ENCODE measurements at regions not wholly inside any gene's neighbourhood (a gene's known extent, or its start where the extent isn't known, plus 50 kb on each side); places are given as distances from the start of the nearest gene placed in this dataset.

DNA sequence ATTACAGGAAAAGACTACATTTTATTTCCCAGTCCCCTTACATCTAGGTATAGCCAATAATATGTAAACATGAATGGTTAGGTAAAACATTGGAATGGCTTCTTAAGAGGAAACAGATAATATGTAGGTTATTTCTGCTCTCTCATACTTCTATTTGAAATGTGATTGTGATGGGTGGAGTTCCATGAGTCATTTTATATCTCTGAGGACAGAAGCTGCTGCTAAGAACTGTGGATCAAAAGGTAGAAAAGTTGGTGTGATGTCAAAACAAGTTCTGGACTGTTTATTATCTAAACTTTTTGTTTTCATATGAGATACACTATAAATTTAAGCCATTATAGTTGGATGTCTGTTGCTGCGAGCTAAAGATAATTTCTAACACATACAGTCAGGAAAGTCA is 799.4 kb upstream of the TENM4 start:
- Mint-ChIP-seq H3K4me1 (no peaks in the 10 kb centered on the region), H3K27me3 (no peaks in the 10 kb centered on the region), H3K36me3 (no peaks in the 10 kb centered on the region), H3K27ac (no peak overlapping the region), H3K9me3 (peaks cover 11% of the 10 kb centered on the region), H3K4me3 (no peak overlapping the region)
- DNase-seq (no peak), ATAC-seq (ENCODE audit: low read depth) (no peak)
- POLR2A ChIA-PET = no interaction called here

DNA sequence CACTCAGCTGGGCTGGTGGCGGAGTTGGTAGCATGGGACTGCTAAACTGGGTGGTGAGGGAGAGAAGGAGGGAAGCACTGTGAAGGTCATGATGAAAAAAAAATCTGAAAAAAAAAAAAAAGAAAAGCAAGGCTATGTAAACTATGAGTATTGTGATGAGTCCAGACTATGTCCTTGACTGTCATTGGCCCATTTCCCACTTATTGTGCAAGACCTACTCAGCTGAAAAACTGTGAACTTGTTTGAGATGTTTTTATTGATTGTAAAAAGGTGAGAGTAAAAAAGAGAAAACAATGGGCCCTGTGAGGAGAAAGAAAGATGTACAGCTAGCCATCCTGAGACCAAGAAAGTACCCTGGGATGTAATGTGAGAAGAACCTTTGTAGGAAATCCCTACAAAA is 798.4 kb upstream of the TENM4 start:
- no peaks in the 10 kb centered on the region for H3K36me3 Mint-ChIP-seq
- H3K9me3 Mint-ChIP-seq = peaks cover 17% of the 10 kb centered on the region
- no peak overlapping the region for H3K27ac Mint-ChIP-seq
- H3K4me1 Mint-ChIP-seq = no peaks in the 10 kb centered on the region
- DNase-seq = no peak
- POLR2A ChIA-PET = no interaction called here
- H3K4me3 Mint-ChIP-seq = no peak overlapping the region
- no peak for ATAC-seq (ENCODE audit: low read depth)
- H3K27me3 Mint-ChIP-seq = no peaks in the 10 kb centered on the region

DNA sequence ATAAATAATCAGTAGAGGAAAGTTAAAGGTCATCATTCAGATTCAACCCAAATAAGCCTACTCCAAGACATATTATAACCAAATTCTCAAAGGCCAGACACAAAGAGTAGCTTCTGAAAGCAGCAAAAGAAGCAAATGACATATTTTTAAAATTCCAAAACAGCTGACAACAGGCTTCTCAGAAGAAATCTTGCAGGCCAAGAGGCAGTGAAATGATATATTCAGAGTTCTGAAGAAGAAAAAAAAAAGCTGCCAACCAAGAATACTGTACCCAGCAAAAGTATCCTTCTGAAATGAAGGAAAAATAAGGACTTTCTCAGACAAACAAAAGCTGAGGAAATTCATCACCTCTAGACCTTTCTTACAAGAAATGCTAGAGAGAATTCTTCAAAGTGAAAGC is 787.1 kb upstream of the TENM4 start:
- Mint-ChIP-seq H3K27ac (no peak overlapping the region), H3K36me3 (no peaks in the 10 kb centered on the region), H3K4me3 (no peak overlapping the region), H3K27me3 (no peaks in the 10 kb centered on the region), H3K9me3 (peaks cover 10% of the 10 kb centered on the region), H3K4me1 (no peaks in the 10 kb centered on the region)
- ATAC-seq (ENCODE audit: low read depth) (no peak), DNase-seq (no peak)
- POLR2A ChIA-PET = no interaction called here

DNA sequence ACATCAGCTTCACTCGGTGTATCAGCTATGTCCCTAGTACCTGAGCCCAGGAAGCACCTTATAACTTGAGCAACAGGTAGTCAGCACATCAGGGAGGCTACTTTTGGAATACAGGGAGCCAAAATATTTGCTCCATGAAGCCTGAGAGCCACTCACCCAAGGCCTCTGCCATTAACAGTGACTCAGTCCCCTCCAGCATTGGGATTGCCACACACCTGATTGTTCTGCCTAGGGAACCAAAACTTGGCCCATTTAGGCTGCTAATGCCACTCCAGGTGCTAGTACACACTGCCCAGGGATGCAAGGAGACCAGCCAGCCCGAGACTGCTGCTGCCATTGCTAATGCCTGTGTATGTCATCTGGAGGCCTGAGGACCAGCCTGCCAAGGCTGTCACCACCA is 773.6 kb upstream of the TENM4 start:
- Mint-ChIP-seq H3K36me3 (no peaks in the 10 kb centered on the region), H3K4me1 (no peaks in the 10 kb centered on the region), H3K9me3 (peaks cover 10% of the 10 kb centered on the region), H3K4me3 (no peak overlapping the region), H3K27ac (no peak overlapping the region), H3K27me3 (no peaks in the 10 kb centered on the region)
- POLR2A ChIA-PET = no interaction called here
- no peak for ATAC-seq (ENCODE audit: low read depth)
- DNase-seq = no peak

DNA sequence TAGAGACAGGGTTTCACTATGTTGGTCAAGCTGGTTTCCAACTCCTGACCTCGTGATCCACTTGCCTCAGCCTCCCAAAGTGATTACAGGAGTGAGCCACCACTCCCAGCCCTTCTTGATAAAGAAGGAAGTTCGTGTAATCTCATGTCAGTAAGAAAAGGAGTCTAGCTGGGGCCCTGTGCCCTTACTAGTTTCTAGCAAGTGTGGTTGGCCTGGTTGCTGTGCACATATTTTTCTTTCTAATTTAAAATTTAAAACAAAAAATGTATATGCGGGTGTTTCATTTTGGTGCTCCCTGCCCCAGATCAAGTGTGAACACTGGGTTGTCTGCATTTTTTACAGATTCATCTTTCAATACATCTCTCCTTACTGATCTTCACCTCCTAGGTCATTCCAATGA is 770.8 kb upstream of the TENM4 start:
- POLR2A ChIA-PET = no interaction called here
- DNase-seq = no peak
- H3K9me3 Mint-ChIP-seq = peaks cover 10% of the 10 kb centered on the region
- ATAC-seq (ENCODE audit: low read depth) = no peak
- H3K27ac Mint-ChIP-seq = no peak overlapping the region
- no peaks in the 10 kb centered on the region for H3K27me3 Mint-ChIP-seq
- no peak overlapping the region for H3K4me3 Mint-ChIP-seq
- H3K36me3 Mint-ChIP-seq = no peaks in the 10 kb centered on the region
- H3K4me1 Mint-ChIP-seq = no peaks in the 10 kb centered on the region

DNA sequence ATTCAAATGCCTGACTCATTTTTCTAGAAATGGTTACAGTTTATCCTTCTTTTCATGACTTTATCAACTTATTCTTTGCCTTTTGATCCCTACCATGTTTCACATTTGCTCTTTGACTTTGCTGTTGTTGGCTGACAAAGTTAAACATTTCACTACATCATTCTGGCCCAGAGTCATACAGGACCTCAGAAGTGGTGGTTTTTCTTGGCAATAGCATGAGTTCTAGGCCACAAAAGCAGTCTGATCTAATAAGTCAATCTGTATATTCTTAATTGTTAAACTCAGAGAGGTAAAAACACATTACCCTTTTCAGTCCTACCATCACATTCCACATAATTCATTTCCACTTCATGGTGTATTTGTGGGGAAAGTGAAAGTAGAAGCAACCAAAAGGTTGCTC is 763.2 kb upstream of the TENM4 start:
- Mint-ChIP-seq H3K4me1 (no peaks in the 10 kb centered on the region), H3K27me3 (no peaks in the 10 kb centered on the region), H3K27ac (no peak overlapping the region)

DNA sequence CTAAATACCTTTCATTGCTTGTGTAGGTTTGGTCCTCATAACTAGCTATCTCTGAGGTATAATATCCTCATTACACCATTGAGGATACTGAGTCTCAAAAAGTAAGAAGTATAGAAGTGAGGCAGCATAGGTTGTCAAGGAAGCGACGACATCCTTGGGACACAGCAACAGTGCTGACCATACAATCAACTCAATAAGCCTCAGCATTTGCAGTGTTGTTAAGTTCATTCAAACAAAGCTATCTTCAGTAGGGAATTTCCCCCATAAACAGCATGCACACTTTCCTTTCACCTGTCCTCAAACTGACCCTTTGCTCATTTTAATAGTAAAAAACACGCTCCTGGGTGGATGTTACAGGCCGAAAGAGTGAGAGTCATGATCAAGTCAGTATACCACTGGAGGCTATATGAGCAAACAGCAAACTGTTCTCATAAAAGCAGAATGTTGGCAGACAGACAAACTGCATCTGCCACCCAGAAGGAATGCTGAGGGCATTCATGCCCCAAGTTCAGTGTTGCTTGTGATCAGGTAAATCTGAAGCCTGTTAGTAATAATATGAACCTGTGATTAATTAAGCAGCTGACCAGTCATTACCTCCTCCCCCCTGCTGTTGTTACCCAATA is 756.2 kb upstream of the TENM4 start:
- POLR2A ChIA-PET = no interaction called here
- no peak for DNase-seq

More for the DNA sequence above, 763.2 kb upstream of the TENM4 start:
- ATAC-seq (ENCODE audit: low read depth) = no peak
- H3K36me3 Mint-ChIP-seq = no peaks in the 10 kb centered on the region
- peaks cover 7% of the 10 kb centered on the region for H3K9me3 Mint-ChIP-seq
- H3K4me3 Mint-ChIP-seq = no peak overlapping the region
- no peak for DNase-seq
- POLR2A ChIA-PET = no interaction called here

DNA sequence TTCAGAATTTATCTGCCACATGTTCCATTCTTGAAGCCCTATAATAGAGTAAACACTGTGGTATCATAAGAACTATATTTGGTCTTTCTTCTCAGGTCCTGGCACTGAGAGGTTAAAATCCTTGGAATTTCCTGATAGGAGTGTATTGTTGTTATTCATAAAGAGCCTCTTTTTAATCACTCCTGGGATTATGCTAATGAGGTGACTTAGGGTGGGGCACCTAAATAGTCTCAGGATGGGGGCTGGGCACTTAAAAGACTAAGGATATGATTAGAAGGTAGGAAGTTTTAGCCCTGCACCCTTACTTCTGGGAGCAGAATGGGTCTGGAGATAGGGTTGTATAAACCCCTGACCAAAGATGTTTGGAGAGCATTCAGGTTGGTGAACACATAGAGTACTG is 755.2 kb upstream of the TENM4 start:
- ATAC-seq (ENCODE audit: low read depth) = no peak
- H3K27me3 Mint-ChIP-seq = no peaks in the 10 kb centered on the region
- POLR2A ChIA-PET = no interaction called here

More for the DNA sequence above, 756.2 kb upstream of the TENM4 start:
- Mint-ChIP-seq H3K9me3 (peaks cover 3% of the 10 kb centered on the region), H3K4me1 (no peaks in the 10 kb centered on the region), H3K27me3 (no peaks in the 10 kb centered on the region), H3K4me3 (no peak overlapping the region), H3K27ac (no peak overlapping the region), H3K36me3 (no peaks in the 10 kb centered on the region)
- no peak for ATAC-seq (ENCODE audit: low read depth)

DNA sequence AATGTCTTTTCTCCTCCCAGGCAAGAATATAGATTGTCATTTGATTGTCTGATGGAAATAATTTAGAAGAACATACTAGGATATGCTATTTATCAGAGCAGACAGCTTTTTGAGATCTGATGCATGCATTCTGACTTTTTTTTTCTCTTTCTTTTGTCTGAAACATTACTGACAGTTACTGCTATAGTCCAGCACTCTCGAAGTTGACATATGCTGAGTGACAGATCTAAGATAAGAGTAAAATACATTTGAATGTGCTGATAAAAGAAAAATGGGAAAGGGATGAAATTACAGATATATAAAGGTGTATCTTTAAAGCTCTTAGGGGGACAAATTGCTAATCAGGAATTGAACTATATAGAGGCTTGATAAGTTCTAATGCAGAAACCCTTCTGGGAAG is 753.8 kb upstream of the TENM4 start:
- POLR2A ChIA-PET = no interaction called here
- Mint-ChIP-seq H3K27me3 (no peaks in the 10 kb centered on the region), H3K36me3 (no peaks in the 10 kb centered on the region)

More for the DNA sequence above, 755.2 kb upstream of the TENM4 start:
- H3K27ac Mint-ChIP-seq = no peak overlapping the region
- H3K36me3 Mint-ChIP-seq = no peaks in the 10 kb centered on the region
- H3K4me3 Mint-ChIP-seq = no peak overlapping the region
- no peak for DNase-seq
- H3K9me3 Mint-ChIP-seq = peaks cover 3% of the 10 kb centered on the region
- H3K4me1 Mint-ChIP-seq = no peaks in the 10 kb centered on the region

DNA sequence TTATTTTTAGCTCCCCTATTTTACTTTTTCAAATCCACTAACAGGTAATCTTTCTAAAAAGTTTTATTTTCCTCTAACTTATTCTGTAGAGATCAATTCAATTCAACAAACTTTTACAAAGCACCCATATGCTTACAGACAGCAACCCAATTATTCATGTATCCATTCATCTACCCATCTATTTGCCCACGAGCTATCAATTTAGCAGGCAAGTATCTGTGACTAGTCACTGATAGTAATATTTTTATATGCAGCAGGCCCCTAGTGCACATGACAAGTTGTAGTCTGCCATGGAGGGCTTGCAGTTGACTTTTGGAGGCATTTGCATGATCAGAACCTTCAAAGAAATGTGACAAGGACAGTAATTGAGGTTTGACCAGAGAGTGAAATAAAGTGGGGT is 753.2 kb upstream of the TENM4 start:
- DNase-seq = no peak
- Mint-ChIP-seq H3K4me1 (no peaks in the 10 kb centered on the region), H3K4me3 (no peak overlapping the region), H3K27me3 (no peaks in the 10 kb centered on the region), H3K9me3 (no peaks in the 10 kb centered on the region), H3K36me3 (no peaks in the 10 kb centered on the region), H3K27ac (no peak overlapping the region)
- ATAC-seq (ENCODE audit: low read depth) = no peak
- POLR2A ChIA-PET = no interaction called here

More for the DNA sequence above, 753.8 kb upstream of the TENM4 start:
- no peak overlapping the region for H3K4me3 Mint-ChIP-seq
- ATAC-seq (ENCODE audit: low read depth) (no peak), DNase-seq (no peak)
- H3K9me3 Mint-ChIP-seq = peaks cover 1% of the 10 kb centered on the region
- no peak overlapping the region for H3K27ac Mint-ChIP-seq
- no peaks in the 10 kb centered on the region for H3K4me1 Mint-ChIP-seq

DNA sequence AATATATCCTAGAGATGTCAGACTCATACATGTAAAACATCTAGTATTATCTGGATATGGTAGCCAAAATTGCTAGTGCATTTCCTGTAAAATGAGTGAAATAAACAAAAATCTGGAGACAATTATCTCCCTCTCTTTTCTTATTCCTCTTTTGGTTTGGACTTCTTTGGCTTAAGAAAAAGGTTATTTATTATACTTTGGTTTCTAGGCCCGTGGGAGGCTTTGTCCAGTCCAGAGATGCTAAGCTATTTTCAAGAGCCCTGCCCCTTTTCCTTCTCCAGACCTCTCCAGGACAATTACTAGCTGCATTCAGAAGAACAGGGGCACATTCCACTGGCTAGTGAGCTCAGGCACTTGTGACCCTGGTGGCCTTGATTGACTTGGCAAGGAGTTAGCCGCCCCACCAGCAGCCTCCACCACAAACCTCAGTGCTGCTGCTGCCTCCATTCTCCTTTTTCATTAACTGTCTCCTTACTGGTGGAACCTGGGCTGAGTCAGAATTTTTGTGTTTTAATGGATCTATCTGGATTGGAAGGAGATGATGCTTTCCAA is 747.3 kb upstream of the TENM4 start:
- H3K27me3 Mint-ChIP-seq = no peaks in the 10 kb centered on the region
- DNase-seq (no peak), ATAC-seq (ENCODE audit: low read depth) (no peak)
- H3K4me3 Mint-ChIP-seq = no peak overlapping the region
- no peaks in the 10 kb centered on the region for H3K9me3 Mint-ChIP-seq
- H3K27ac Mint-ChIP-seq = no peak overlapping the region
- no peaks in the 10 kb centered on the region for H3K36me3 Mint-ChIP-seq
- H3K4me1 Mint-ChIP-seq = no peaks in the 10 kb centered on the region
- POLR2A ChIA-PET = no interaction called here

DNA sequence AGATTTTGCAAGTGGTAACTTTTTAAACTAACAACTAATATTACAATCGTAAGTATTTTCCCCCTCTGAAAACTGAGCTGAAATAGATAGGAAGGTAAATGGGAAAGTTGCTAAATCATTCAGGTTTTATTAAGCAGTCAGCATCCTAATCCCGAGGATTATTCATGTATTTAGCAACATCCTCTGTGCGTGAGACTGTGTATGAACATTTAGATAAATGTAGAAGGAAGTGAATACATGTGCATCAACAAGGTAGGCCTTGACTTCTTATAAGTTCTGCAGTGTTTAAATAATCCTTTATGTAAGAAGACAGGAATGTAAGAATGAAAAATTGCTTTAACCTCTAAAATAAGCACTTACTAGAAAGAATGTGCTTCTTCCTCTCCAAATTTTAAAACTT is 745.9 kb upstream of the TENM4 start:
- H3K27me3 Mint-ChIP-seq = no peaks in the 10 kb centered on the region
- H3K4me1 Mint-ChIP-seq = no peaks in the 10 kb centered on the region
- no peak for ATAC-seq (ENCODE audit: low read depth)

DNA sequence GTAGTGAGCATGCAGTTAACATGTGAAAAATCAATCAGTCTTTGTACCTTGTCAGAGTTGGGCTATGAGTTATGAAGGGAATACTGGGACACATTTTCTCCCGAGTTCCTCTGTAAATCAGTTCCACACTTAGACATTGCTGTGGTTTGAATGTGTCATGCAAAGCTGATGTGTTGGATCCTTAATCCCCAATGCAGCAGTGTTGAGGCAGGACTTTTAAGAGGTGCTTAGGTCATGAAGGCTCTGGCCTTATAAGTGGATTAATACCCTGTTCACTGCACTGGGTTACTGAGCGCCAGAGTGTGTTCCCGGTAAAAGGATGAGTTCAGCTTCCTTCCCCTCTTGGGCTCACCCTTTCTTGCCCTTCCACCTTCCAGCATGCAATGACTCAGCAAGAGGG is 742.1 kb upstream of the TENM4 start:
- Mint-ChIP-seq H3K36me3 (no peaks in the 10 kb centered on the region), H3K27ac (no peak overlapping the region), H3K4me1 (no peaks in the 10 kb centered on the region), H3K27me3 (no peaks in the 10 kb centered on the region), H3K9me3 (no peaks in the 10 kb centered on the region), H3K4me3 (no peak overlapping the region)
- no peak for ATAC-seq (ENCODE audit: low read depth)
- DNase-seq = no peak
- POLR2A ChIA-PET = no interaction called here

More for the DNA sequence above, 745.9 kb upstream of the TENM4 start:
- Mint-ChIP-seq H3K27ac (no peak overlapping the region), H3K9me3 (no peaks in the 10 kb centered on the region), H3K4me3 (no peak overlapping the region), H3K36me3 (no peaks in the 10 kb centered on the region)
- POLR2A ChIA-PET = no interaction called here
- no peak for DNase-seq

DNA sequence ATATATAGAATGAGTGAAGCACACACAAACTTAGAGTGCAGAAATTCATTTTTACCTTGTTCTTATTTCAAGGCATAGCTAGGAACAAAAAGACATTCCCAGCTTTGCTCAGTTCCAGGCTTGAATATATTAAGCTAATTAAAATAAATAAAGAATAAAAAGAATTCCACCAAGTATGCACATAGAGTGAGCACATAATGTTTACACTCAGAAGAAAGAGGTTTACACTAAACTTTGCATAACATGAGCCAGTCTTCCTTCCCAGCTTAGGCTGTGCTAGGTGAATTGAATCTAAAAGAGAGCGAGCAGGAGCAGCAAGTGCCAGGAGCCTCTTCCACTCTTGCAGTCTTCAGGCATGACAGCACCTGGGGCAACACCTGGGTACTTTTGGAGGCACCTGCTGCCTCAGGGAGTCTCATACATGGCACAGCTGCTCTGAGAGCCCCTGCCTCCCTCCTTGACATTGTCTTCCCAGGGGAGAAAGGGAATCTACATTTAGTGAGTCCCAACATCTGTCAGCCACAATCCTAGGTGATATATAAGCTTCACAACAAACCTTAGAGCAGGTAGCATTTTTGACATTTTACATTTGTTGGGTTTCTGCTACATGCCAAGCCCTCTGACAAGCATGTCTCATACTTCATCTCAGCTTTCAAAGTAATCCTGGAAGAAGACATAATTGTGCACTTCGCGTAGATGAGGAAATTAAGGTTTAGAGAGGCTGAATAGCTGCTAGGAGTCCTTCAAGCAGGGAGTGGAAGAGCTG is 732.7 kb upstream of the TENM4 start:
- Mint-ChIP-seq H3K4me1 (no peaks in the 10 kb centered on the region), H3K9me3 (peaks cover 6% of the 10 kb centered on the region), H3K4me3 (no peak overlapping the region), H3K27ac (no peak overlapping the region), H3K36me3 (no peaks in the 10 kb centered on the region), H3K27me3 (no peaks in the 10 kb centered on the region)
- no peak for ATAC-seq (ENCODE audit: low read depth)
- POLR2A ChIA-PET = no interaction called here
- no peak for DNase-seq
